HL-60 (cell line): ENCODE measurements at regions not wholly inside any gene's neighbourhood (a gene's known extent, or its start where the extent isn't known, plus 50 kb on each side); places are given as distances from the start of the nearest gene placed in this dataset.

Experiments
- SPI1 ChIP-seq: IDR thresholded peaks from 2 replicates; pipeline ENCODE4 v1.6.1; 2012; ENCODE audit warnings: low read depth, mild to moderate bottlenecking, borderline replicate concordance
- TF ChIP-seq, protein P1 (sequence below): IDR thresholded peaks from one replicate; pipeline ENCODE4 v1.5.1; 2011; ENCODE audit warnings: low read length, control low read depth, inconsistent platforms; ENCODE audit not compliant: insufficient read depth

DNA sequence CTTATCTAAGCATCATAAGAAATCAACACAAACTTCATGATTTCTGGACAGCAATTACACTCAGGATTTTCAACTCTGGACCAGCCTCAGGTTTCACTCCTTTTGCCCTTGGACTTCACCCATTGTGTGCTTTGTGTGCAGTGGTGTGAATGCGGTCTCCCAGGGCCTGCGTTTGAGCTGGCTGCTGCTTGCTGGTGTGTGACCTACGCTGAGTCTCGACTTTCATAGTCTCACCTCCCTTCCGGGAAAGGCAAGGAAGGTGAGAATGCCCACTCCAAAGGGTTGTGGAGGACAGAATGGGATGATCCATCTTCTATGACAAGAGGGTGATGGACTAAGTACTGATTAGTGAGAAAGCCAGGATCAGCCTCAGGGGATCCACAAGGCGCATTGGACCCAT lies 228.8 kb downstream of the C12orf75 start:
- no peak for TF ChIP-seq SPI1
- TF ChIP-seq, protein P1, sequence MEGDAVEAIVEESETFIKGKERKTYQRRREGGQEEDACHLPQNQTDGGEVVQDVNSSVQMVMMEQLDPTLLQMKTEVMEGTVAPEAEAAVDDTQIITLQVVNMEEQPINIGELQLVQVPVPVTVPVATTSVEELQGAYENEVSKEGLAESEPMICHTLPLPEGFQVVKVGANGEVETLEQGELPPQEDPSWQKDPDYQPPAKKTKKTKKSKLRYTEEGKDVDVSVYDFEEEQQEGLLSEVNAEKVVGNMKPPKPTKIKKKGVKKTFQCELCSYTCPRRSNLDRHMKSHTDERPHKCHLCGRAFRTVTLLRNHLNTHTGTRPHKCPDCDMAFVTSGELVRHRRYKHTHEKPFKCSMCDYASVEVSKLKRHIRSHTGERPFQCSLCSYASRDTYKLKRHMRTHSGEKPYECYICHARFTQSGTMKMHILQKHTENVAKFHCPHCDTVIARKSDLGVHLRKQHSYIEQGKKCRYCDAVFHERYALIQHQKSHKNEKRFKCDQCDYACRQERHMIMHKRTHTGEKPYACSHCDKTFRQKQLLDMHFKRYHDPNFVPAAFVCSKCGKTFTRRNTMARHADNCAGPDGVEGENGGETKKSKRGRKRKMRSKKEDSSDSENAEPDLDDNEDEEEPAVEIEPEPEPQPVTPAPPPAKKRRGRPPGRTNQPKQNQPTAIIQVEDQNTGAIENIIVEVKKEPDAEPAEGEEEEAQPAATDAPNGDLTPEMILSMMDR: no peak
